HL-60 (cell line): ENCODE measurements at regions not wholly inside any gene's neighbourhood (a gene's known extent, or its start where the extent isn't known, plus 50 kb on each side); places are given as distances from the start of the nearest gene placed in this dataset.

ENCODE experiments used
- DNase-seq, 2 experiments: peaks; one replicate each; pipeline ENCODE4 v3.0.0-alpha.2; 2010 to 2020; ENCODE audit warnings: low read depth in 1 of 2, low spot score in 1 of 2
- H3K27ac ChIP-seq: fragments of 250-450 bp; sonication (Bioruptor Pico); replicated peaks from 2 replicates; pipeline ENCODE4 v1.5.1; 2020; ENCODE audit warnings: mild to moderate bottlenecking, moderate library complexity
- H3K27me3 ChIP-seq: fragments of 250-450 bp; sonication (Bioruptor Pico); 2 replicates; pipeline ENCODE4 v1.5.1; 2021; ENCODE audit warnings: mild to moderate bottlenecking, moderate library complexity; ENCODE audit not compliant: insufficient read depth, poor library complexity, severe bottlenecking
- H3K4me3 ChIP-seq: replicated peaks from 2 replicates; pipeline ENCODE4 v1.5.1; 2011; ENCODE audit warnings: mild to moderate bottlenecking, control low read depth, low read length; ENCODE audit not compliant: insufficient read depth
- GABPA ChIP-seq: IDR thresholded peaks from 2 replicates; pipeline ENCODE4 v1.6.1; 2012; ENCODE audit warnings: low read depth
- POLR2AphosphoS5 ChIP-seq: IDR thresholded peaks from 2 replicates; pipeline ENCODE4 v1.6.1; 2012; ENCODE audit warnings: low read depth
- SPI1 ChIP-seq: IDR thresholded peaks from 2 replicates; pipeline ENCODE4 v1.6.1; 2012; ENCODE audit warnings: low read depth, mild to moderate bottlenecking, borderline replicate concordance
- TF ChIP-seq, protein P1 (sequence below): IDR thresholded peaks from 2 replicates; pipeline ENCODE4 v1.6.1; 2012; ENCODE audit warnings: low read depth; ENCODE audit not compliant: insufficient replicate concordance
- TF ChIP-seq, protein P2 (sequence below): IDR thresholded peaks from one replicate; pipeline ENCODE4 v1.5.1; 2011; ENCODE audit warnings: low read length, control low read depth, inconsistent platforms; ENCODE audit not compliant: insufficient read depth

DNA sequence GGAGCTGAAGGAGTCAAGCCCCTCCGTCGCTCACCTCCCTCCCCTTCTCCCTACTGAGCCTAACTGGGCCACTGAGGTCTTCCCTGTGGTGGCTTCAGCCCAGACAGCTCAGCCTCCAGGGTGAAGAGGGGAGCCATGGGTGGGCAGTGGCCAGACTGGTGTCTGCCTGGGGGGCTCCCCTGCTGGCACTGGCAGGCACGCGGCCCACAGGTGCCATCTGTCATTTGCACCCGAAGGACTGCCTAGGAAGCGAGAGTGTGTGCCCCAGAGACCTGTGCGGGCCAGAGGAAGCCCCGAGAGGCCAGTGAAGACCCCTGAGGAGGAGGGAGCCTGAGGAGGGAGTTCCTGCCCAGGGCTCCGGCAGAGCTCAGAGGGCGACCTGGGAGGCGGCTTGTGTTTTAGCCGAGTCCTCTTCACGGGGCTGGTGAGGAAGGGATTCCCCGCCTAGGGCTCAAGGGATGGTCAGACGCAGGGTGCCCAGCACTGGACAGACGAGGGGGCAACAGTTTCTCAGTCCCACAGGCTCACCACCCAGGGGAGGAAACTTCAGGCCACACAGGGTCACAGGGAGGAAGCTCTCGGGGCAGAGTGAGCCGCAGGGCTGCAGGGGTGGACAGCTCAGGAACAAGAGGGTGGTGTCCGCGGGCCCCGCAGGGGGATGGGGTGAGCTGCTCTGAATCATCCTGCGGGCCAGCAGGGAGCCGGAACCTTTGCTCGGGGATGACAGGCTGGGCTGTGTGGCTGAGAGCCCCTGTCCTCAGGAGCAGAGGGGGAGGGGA lies 76.2 kb upstream of the PPP2R2D start:
- peaks cover 2% of the 10 kb centered on the region for H3K27me3 ChIP-seq
- DNase-seq, result no peak
- no peak overlapping the region for H3K27ac ChIP-seq
- H3K4me3 ChIP-seq, result no peak overlapping the region
- TF ChIP-seq, protein P1, sequence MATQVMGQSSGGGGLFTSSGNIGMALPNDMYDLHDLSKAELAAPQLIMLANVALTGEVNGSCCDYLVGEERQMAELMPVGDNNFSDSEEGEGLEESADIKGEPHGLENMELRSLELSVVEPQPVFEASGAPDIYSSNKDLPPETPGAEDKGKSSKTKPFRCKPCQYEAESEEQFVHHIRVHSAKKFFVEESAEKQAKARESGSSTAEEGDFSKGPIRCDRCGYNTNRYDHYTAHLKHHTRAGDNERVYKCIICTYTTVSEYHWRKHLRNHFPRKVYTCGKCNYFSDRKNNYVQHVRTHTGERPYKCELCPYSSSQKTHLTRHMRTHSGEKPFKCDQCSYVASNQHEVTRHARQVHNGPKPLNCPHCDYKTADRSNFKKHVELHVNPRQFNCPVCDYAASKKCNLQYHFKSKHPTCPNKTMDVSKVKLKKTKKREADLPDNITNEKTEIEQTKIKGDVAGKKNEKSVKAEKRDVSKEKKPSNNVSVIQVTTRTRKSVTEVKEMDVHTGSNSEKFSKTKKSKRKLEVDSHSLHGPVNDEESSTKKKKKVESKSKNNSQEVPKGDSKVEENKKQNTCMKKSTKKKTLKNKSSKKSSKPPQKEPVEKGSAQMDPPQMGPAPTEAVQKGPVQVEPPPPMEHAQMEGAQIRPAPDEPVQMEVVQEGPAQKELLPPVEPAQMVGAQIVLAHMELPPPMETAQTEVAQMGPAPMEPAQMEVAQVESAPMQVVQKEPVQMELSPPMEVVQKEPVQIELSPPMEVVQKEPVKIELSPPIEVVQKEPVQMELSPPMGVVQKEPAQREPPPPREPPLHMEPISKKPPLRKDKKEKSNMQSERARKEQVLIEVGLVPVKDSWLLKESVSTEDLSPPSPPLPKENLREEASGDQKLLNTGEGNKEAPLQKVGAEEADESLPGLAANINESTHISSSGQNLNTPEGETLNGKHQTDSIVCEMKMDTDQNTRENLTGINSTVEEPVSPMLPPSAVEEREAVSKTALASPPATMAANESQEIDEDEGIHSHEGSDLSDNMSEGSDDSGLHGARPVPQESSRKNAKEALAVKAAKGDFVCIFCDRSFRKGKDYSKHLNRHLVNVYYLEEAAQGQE, result no peak
- TF ChIP-seq SPI1, result no peak
- TF ChIP-seq GABPA, result no peak
- TF ChIP-seq, protein P2, sequence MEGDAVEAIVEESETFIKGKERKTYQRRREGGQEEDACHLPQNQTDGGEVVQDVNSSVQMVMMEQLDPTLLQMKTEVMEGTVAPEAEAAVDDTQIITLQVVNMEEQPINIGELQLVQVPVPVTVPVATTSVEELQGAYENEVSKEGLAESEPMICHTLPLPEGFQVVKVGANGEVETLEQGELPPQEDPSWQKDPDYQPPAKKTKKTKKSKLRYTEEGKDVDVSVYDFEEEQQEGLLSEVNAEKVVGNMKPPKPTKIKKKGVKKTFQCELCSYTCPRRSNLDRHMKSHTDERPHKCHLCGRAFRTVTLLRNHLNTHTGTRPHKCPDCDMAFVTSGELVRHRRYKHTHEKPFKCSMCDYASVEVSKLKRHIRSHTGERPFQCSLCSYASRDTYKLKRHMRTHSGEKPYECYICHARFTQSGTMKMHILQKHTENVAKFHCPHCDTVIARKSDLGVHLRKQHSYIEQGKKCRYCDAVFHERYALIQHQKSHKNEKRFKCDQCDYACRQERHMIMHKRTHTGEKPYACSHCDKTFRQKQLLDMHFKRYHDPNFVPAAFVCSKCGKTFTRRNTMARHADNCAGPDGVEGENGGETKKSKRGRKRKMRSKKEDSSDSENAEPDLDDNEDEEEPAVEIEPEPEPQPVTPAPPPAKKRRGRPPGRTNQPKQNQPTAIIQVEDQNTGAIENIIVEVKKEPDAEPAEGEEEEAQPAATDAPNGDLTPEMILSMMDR, result no peak
- no peak for TF ChIP-seq POLR2AphosphoS5

DNA sequence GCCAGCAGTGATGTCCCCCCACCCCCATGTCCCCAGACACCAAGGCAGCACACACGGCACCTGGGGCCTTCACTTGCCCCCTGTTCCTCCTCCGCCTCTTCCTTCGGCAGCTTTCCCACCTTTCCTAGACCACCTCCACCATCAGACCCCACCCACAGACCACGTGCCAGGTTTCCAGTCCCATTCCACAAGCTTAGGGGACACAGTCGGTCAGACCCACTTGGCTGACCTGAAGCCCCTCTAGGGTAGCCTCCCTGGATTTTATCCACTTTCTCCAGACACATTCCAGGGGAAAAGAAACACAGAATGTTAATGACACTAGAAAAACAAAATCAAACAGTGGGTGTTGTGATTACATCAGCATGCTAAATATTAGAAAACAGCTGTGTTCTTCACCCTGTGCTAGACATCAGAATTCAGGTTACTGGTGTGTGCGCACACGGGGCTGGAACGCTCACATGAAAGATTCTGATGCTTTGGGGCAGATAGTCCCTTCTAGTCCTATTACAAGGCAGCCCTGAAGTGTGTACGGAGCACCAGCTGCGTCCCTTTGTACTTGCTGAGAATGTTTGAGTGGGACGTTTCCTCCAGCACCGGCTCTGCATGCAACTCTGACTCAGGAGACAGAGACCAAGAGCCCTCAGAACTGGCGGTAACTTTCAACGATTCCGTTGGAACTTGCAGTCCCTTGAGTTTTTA lies 75.5 kb upstream of the PPP2R2D start:
- no peak for DNase-seq
- no peak overlapping the region for H3K27ac ChIP-seq
- peaks cover 2% of the 10 kb centered on the region for H3K27me3 ChIP-seq
- TF ChIP-seq, protein P2, result no peak
- no peak for TF ChIP-seq GABPA
- TF ChIP-seq, protein P1, result no peak
- no peak for TF ChIP-seq POLR2AphosphoS5
- TF ChIP-seq SPI1, result no peak
- no peak overlapping the region for H3K4me3 ChIP-seq

DNA sequence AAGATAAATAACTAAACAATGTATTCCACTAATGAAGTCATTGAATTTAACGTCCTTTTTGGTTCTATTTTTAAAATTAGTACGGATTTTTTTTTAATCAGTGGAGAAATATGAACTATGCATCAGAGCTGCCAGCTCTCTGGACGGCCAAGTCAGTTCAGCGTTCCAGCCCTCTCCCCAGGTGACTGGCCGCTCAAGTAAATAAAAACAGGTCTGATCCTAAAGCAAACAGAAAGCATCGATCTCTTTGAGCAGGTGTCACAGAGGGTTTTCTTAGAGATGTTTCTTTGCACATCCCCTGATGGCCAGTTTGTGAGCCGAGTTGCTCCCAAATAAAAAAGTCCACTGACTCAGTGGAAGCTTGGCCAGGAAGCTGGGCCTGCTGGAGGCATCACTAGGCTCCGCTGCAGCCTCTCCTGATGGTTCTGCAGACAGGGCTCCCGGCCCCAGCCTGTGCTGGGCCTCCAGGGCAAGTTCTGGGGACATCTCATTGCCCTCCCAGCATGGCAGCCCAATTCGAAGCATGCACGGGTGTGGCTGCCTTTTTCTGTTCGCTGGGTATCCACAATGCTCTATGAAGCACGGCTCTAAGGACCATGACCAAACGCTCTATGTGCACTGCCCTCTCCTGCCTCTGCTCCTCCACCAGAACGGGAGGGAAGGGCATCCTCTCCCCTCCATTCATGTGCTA lies 74.7 kb upstream of the PPP2R2D start:
- no peak for DNase-seq
- H3K27me3 ChIP-seq, result peaks cover 2% of the 10 kb centered on the region
- no peak overlapping the region for H3K4me3 ChIP-seq
- TF ChIP-seq SPI1, result no peak
- TF ChIP-seq, protein P2, result no peak
- TF ChIP-seq POLR2AphosphoS5, result no peak
- no peak for TF ChIP-seq GABPA
- TF ChIP-seq, protein P1, result no peak
- H3K27ac ChIP-seq, result no peak overlapping the region
